SK-N-SH (cell line): ENCODE measurements at regions not wholly inside any gene's neighbourhood (a gene's known extent, or its start where the extent isn't known, plus 50 kb on each side); places are given as distances from the start of the nearest gene placed in this dataset.

ENCODE experiments used
- CTCF ChIA-PET: fragments of 300-600, 350-600 bp; formaldehyde crosslinking; extraction: SDS; loops from one replicate; lab custom pipeline; 2021; lab: Yijun Ruan, JAX
- POLR2A ChIA-PET: fragments of 350-600 bp; sonication (Branson Sonifier 250); formaldehyde crosslinking; extraction: SDS; loops from one replicate; lab custom pipeline; 2020; ENCODE audit warnings: antibody characterized with exemption, inconsistent platforms; lab: Yijun Ruan, JAX
- DNase-seq: peaks from one replicate; pipeline ENCODE4 v3.0.0; 2012
- H2AFZ ChIP-seq: fragments of 200-600 bp; sonication (generic); 2 replicates; pipeline ENCODE4 v1.8.1; 2016; ENCODE audit warnings: antibody characterized with exemption, mild to moderate bottlenecking, low read depth
- H3F3A ChIP-seq: fragments of 200-600 bp; sonication (generic); replicated peaks from 2 replicates; pipeline ENCODE3; 2016; ENCODE audit warnings: antibody characterized with exemption, mild to moderate bottlenecking; ENCODE audit not compliant: insufficient read depth
- H3K27ac ChIP-seq, 2 experiments: fragments of 200-500 bp in 1 of 2; fragments of 200-600 bp in 1 of 2; sonication (Bioruptor generic) in 1 of 2; sonication (generic), shearing (Covaris generic) in 1 of 2; 2 replicates each; pipeline versions ENCODE4 v1.5.1 to v1.6.1; 2014 to 2016; ENCODE audit warnings: low read depth in 2 of 2, inconsistent platforms in 1 of 2, low read length in 1 of 2, mild to moderate bottlenecking in 1 of 2, mixed read lengths in 1 of 2
- H3K27me3 ChIP-seq: fragments of 200-600 bp; sonication (generic), shearing (Covaris generic); 2 replicates; pipeline ENCODE4 v1.6.1; 2016; ENCODE audit warnings: mixed run types; ENCODE audit not compliant: insufficient read depth
- H3K36me3 ChIP-seq, 2 experiments: fragments of 200-500 bp in 1 of 2; fragments of 200-600 bp in 1 of 2; sonication (Bioruptor generic) in 1 of 2; sonication (generic) in 1 of 2; replicated peaks in 1 of 2; 2 replicates each; pipeline versions ENCODE3 to v1.5.1; 2014 to 2016; ENCODE audit warnings: low read length in 1 of 2, mild to moderate bottlenecking in 1 of 2; ENCODE audit not compliant: insufficient read depth in 2 of 2, control insufficient read depth in 1 of 2
- H3K4me1 ChIP-seq, 2 experiments: fragments of 200-500 bp in 1 of 2; fragments of 200-600 bp in 1 of 2; sonication (Bioruptor generic) in 1 of 2; sonication (generic), shearing (Covaris generic) in 1 of 2; 2 replicates each; pipeline versions ENCODE4 v1.5.1 to v1.6.1; 2014 to 2016; ENCODE audit warnings: low read depth in 1 of 2, low read length in 1 of 2, mixed run types in 1 of 2; ENCODE audit not compliant: insufficient read depth in 2 of 2, control insufficient read depth in 1 of 2
- H3K4me2 ChIP-seq: fragments of 200-600 bp; sonication (generic), shearing (Covaris generic); 2 replicates; pipeline ENCODE4 v1.6.1; 2017; ENCODE audit warnings: mixed run types
- H3K4me3 ChIP-seq, 2 experiments: fragments of 200-500 bp in 1 of 2; fragments of 200-600 bp in 1 of 2; sonication (Bioruptor generic) in 1 of 2; sonication (generic), shearing (Covaris generic) in 1 of 2; 2 replicates each; pipeline versions ENCODE4 v1.5.1 to v1.8.1; 2014 to 2016; ENCODE audit warnings: low read depth in 2 of 2, inconsistent platforms in 1 of 2, low read length in 1 of 2, mild to moderate bottlenecking in 1 of 2, mixed read lengths in 1 of 2, moderate library complexity in 1 of 2
- H3K79me2 ChIP-seq: fragments of 200-600 bp; sonication (generic); 2 replicates; pipeline ENCODE4 v1.8.1; 2017; ENCODE audit warnings: mild to moderate bottlenecking; ENCODE audit not compliant: insufficient read depth
- H3K9ac ChIP-seq: fragments of 200-600 bp; sonication (generic); 2 replicates; pipeline ENCODE4 v1.6.1; 2017; ENCODE audit warnings: mixed run types
- H3K9me2 ChIP-seq: fragments of 200-600 bp; sonication (generic); 2 replicates; pipeline ENCODE4 v1.6.1; 2017; ENCODE audit warnings: mixed run types
- H3K9me3 ChIP-seq: fragments of 200-600 bp; sonication (generic); 2 replicates; pipeline ENCODE4 v1.6.1; 2017; ENCODE audit warnings: mixed run types, mild to moderate bottlenecking, moderate library complexity
- H4K20me1 ChIP-seq: fragments of 200-600 bp; sonication (generic); 2 replicates; pipeline ENCODE4 v1.6.1; 2017; ENCODE audit warnings: mild to moderate bottlenecking, mixed run types; ENCODE audit not compliant: insufficient read depth
- CHD2 ChIP-seq: fragments of 150-350 bp; IDR thresholded peaks from 2 replicates; pipeline ENCODE4 v1.6.1; 2018; ENCODE audit warnings: low read length; ENCODE audit not compliant: partially characterized antibody
- ELF1 ChIP-seq: IDR thresholded peaks from 2 replicates; pipeline ENCODE4 v1.4.0; 2012
- FOSL2 ChIP-seq: IDR thresholded peaks from 2 replicates; pipeline ENCODE4 v1.4.0; 2012; ENCODE audit warnings: low read depth, mild to moderate bottlenecking, moderate library complexity, borderline replicate concordance
- IRF3 ChIP-seq: fragments of 150-350 bp; IDR thresholded peaks from 2 replicates; pipeline ENCODE4 v1.6.1; 2016; ENCODE audit warnings: mild to moderate bottlenecking, low read depth, low read length
- JUND ChIP-seq: IDR thresholded peaks from 2 replicates; pipeline ENCODE4 v1.4.0; 2012
- MAX ChIP-seq: IDR thresholded peaks from 2 replicates; pipeline ENCODE4 v1.4.0; 2012; ENCODE audit warnings: low read depth
- MEF2A ChIP-seq: IDR thresholded peaks from 2 replicates; pipeline ENCODE4 v1.4.0; 2012; ENCODE audit warnings: low read depth, borderline replicate concordance
- MXI1 ChIP-seq: IDR thresholded peaks from 2 replicates; pipeline ENCODE4 v1.6.1; 2012; ENCODE audit warnings: mild to moderate bottlenecking, low read depth, low read length, improper control_type of control experiment
- NFIC ChIP-seq: IDR thresholded peaks from 2 replicates; pipeline ENCODE4 v1.4.0; 2012; ENCODE audit warnings: borderline replicate concordance
- NRF1 ChIP-seq: IDR thresholded peaks from 2 replicates; pipeline ENCODE4 v1.6.1; 2012; ENCODE audit warnings: low read depth, mild to moderate bottlenecking, low read length
- PBX3 ChIP-seq: IDR thresholded peaks from 2 replicates; pipeline ENCODE4; 2012
- POLR2AphosphoS5 ChIP-seq: IDR thresholded peaks from 2 replicates; pipeline ENCODE4 v1.6.1; 2012; ENCODE audit warnings: low read depth, low read length
- RAD21 ChIP-seq: IDR thresholded peaks from 2 replicates; pipeline ENCODE4 v1.6.1; 2012; ENCODE audit warnings: mild to moderate bottlenecking, low read length
- RCOR1 ChIP-seq: fragments of 150-350 bp; IDR thresholded peaks from 2 replicates; pipeline ENCODE4 v1.6.1; 2017; ENCODE audit warnings: antibody characterized with exemption, low read length
- RFX5 ChIP-seq: IDR thresholded peaks from 2 replicates; pipeline ENCODE4 v1.6.1; 2012; ENCODE audit warnings: mild to moderate bottlenecking, improper control_type of control experiment, low read length
- SIN3A ChIP-seq: IDR thresholded peaks from 2 replicates; pipeline ENCODE4 v1.6.1; 2012; ENCODE audit warnings: low read depth, mild to moderate bottlenecking, low read length, moderate library complexity, borderline replicate concordance
- USF1 ChIP-seq: IDR thresholded peaks from 2 replicates; pipeline ENCODE4 v1.4.0; 2012; ENCODE audit warnings: low read depth, borderline replicate concordance
- USF2 ChIP-seq: fragments of 150-350 bp; IDR thresholded peaks from 2 replicates; pipeline ENCODE4 v1.6.1; 2017; ENCODE audit warnings: antibody characterized with exemption, low read length, low read depth, borderline replicate concordance
- ZBTB33 ChIP-seq: IDR thresholded peaks from 2 replicates; pipeline ENCODE4 v1.4.0; 2012; ENCODE audit warnings: low read depth, borderline replicate concordance
- WGBS: methylation state at CpG from one replicate; pipeline ENCODE4 v1.1.6; 2017; ENCODE audit warnings: low lambda C conversion rate; 5-methylcytosine and 5-hydroxymethylcytosine counted together

GRCh38 chr22:47775191-47775590 lies 1012.7 kb downstream of the TBC1D22A start:
- POLR2A ChIA-PET: no interaction called here
- H3F3A ChIP-seq: no peaks in the 10 kb centered on the region
- no peak for DNase-seq

GRCh38 chr22:47773635-47774034 lies 1011.2 kb downstream of the TBC1D22A start:
- no peaks in the 10 kb centered on the region for H3K27me3 ChIP-seq
- ChIA-PET CTCF (no interaction called here), POLR2A (no interaction called here)
- H4K20me1 ChIP-seq: no peaks in the 10 kb centered on the region
- no peaks in the 10 kb centered on the region for H3K4me1 ChIP-seq
- H3F3A ChIP-seq: no peaks in the 10 kb centered on the region
- no peak overlapping the region for H3K4me2 ChIP-seq
- no peaks in the 10 kb centered on the region for H3K9me2 ChIP-seq
- no peak overlapping the region for H3K27ac ChIP-seq
- H2AFZ ChIP-seq: no peak overlapping the region
- WGBS: 9% methylated on average over 2 of the region's 2 CpGs
- H3K4me3 ChIP-seq: no peak overlapping the region
- H3K9me3 ChIP-seq: no peaks in the 10 kb centered on the region
- no peaks in the 10 kb centered on the region for H3K79me2 ChIP-seq
- DNase-seq: no peak
- H3K9ac ChIP-seq: no peak overlapping the region
- no peaks in the 10 kb centered on the region for H3K36me3 ChIP-seq
- TF ChIP-seq NRF1: no peak
- TF ChIP-seq JUND: no peak
- TF ChIP-seq ELF1: no peak
- no peak for TF ChIP-seq RAD21
- no peak for TF ChIP-seq POLR2AphosphoS5
- no peak for TF ChIP-seq SIN3A
- no peak for TF ChIP-seq CHD2
- TF ChIP-seq ZBTB33: no peak
- TF ChIP-seq USF2: no peak
- no peak for TF ChIP-seq USF1
- no peak for TF ChIP-seq MXI1
- no peak for TF ChIP-seq RCOR1
- no peak for TF ChIP-seq NFIC

More at GRCh38 chr22:47775191-47775590, 1012.7 kb downstream of the TBC1D22A start:
- 23% methylated on average over 4 of the region's 4 CpGs for WGBS
- no peaks in the 10 kb centered on the region for H3K79me2 ChIP-seq
- H3K9ac ChIP-seq: no peak overlapping the region
- H4K20me1 ChIP-seq: no peaks in the 10 kb centered on the region
- H3K9me3 ChIP-seq: no peaks in the 10 kb centered on the region
- H3K4me2 ChIP-seq: no peak overlapping the region
- no peaks in the 10 kb centered on the region for H3K9me2 ChIP-seq
- TF ChIP-seq RCOR1 (no peak), MEF2A (no peak), ELF1 (no peak), POLR2AphosphoS5 (no peak), RFX5 (no peak), JUND (no peak), PBX3 (no peak), MAX (no peak), FOSL2 (no peak), IRF3 (no peak), NRF1 (no peak)
- no peak overlapping the region for H3K4me3 ChIP-seq
- H3K4me1 ChIP-seq: no peaks in the 10 kb centered on the region; a peak in 1 of 4 replicates
- H3K27ac ChIP-seq: no peak overlapping the region
- H2AFZ ChIP-seq: no peak overlapping the region
- H3K36me3 ChIP-seq: no peaks in the 10 kb centered on the region
- no peaks in the 10 kb centered on the region for H3K27me3 ChIP-seq
- CTCF ChIA-PET: interaction anchor here (1.8 kb wide), 1 partner anchor 8 kb away, joined by 4 read pairs; no protein-coding TSS in a partner anchor
